SK-N-SH treated with all-trans-retinoic acid at 6 μM for 48 hours (cell line): ENCODE measurements at regions not wholly inside any gene's neighbourhood (a gene's known extent, or its start where the extent isn't known, plus 50 kb on each side); places are given as distances from the start of the nearest gene placed in this dataset.

Source experiments
- SNAI2 ChIP-seq: fragments of 250-450 bp; sonication (Bioruptor Pico); IDR thresholded peaks from 2 replicates; pipeline ENCODE4 v1.5.0; 2020; ENCODE audit warnings: mild to moderate bottlenecking, moderate library complexity
- TF ChIP-seq, protein P1 (sequence below): fragments of 250-450 bp; sonication (Bioruptor Pico); IDR thresholded peaks from 2 replicates; pipeline ENCODE4 v1.8.0; 2020; ENCODE audit warnings: mild to moderate bottlenecking, moderate library complexity, borderline replicate concordance

GRCh38 chr2:217471319-217471718 lies 531.5 kb downstream of the TNS1 start:
- TF ChIP-seq, protein P1, sequence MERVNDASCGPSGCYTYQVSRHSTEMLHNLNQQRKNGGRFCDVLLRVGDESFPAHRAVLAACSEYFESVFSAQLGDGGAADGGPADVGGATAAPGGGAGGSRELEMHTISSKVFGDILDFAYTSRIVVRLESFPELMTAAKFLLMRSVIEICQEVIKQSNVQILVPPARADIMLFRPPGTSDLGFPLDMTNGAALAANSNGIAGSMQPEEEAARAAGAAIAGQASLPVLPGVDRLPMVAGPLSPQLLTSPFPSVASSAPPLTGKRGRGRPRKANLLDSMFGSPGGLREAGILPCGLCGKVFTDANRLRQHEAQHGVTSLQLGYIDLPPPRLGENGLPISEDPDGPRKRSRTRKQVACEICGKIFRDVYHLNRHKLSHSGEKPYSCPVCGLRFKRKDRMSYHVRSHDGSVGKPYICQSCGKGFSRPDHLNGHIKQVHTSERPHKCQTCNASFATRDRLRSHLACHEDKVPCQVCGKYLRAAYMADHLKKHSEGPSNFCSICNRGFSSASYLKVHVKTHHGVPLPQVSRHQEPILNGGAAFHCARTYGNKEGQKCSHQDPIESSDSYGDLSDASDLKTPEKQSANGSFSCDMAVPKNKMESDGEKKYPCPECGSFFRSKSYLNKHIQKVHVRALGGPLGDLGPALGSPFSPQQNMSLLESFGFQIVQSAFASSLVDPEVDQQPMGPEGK (CRISPR knock-in tag), result no peak
- TF ChIP-seq SNAI2 (CRISPR knock-in tag), result no peak
